K562 (cell line): ENCODE measurements at regions not wholly inside any gene's neighbourhood (a gene's known extent, or its start where the extent isn't known, plus 50 kb on each side); places are given as distances from the start of the nearest gene placed in this dataset.

Source experiments
- ATAC-seq: fragments of 200-7000 bp; cut with Tn5 transposase; 3 replicates; pipeline ENCODE4 v1.9.1; 2020; ENCODE audit warnings: moderate library complexity
- BruUV-seq: library from RNA; stranded (reverse); fragments of 400-500 nt; replicated peaks from 2 replicates; lab custom pipeline; 2021; lab: Mats Ljungman, UMichigan
- CTCF ChIA-PET: fragments of 300-600 bp; formaldehyde crosslinking; extraction: SDS; loops from one replicate; lab custom pipeline; 2021; ENCODE audit warnings: low intra/inter-chr PET ratio; lab: Yijun Ruan, JAX
- POLR2A ChIA-PET: fragments of 300-600, 350-650 bp; sonication (Branson Sonifier 250); formaldehyde crosslinking; extraction: SDS; loops from one replicate; lab custom pipeline; 2021; ENCODE audit warnings: antibody characterized with exemption, inconsistent platforms; lab: Yijun Ruan, JAX
- DNase-seq, 4 experiments: peaks; one replicate each; pipeline versions ENCODE4 v3.0.0 to v3.0.0-alpha.2; 2011 to 2018; ENCODE audit warnings: low spot score in 3 of 4, mixed read lengths in 3 of 4; ENCODE audit errors: extremely low read depth in 1 of 4
- FAIRE-seq: peaks from 2 replicates; lab custom pipeline; 2011; peaks lifted over from hg19 to GRCh38; lab: Jason Lieb, UNC
- H2AFZ ChIP-seq: 2 replicates; pipeline ENCODE4 v1.6.0; 2011; ENCODE audit warnings: low read depth, low read length, control low read depth, inconsistent platforms
- H3K27ac ChIP-seq: fragments of 200-600 bp; 3 replicates; pipeline ENCODE4 v1.8.0; 2011; ENCODE audit warnings: low read depth, mild to moderate bottlenecking, control low read depth, inconsistent platforms, low read length, moderate library complexity, mixed read lengths; ENCODE audit errors: extremely low read depth
- H3K27me3 ChIP-seq, 2 experiments: fragments of 300-600 bp in 1 of 2; 2 replicates in 1 of 2; 3 replicates in 1 of 2; pipeline versions ENCODE4 v1.6.0 to v1.8.0; 2011; ENCODE audit warnings: inconsistent platforms in 2 of 2, low read length in 2 of 2, mild to moderate bottlenecking in 1 of 2, mixed read lengths in 1 of 2, moderate library complexity in 1 of 2; ENCODE audit not compliant: control insufficient read depth in 2 of 2, insufficient read depth in 2 of 2
- H3K36me3 ChIP-seq: fragments of 300-600 bp; 3 replicates; pipeline ENCODE4 v1.8.0; 2011; ENCODE audit warnings: mild to moderate bottlenecking, low read length, inconsistent platforms; ENCODE audit not compliant: control insufficient read depth, insufficient read depth
- H3K4me1 ChIP-seq, 2 experiments: fragments of 200-600 bp in 1 of 2; replicated peaks in 1 of 2; 2 replicates in 1 of 2; 3 replicates in 1 of 2; pipeline versions ENCODE4 v1.5.1 to v1.8.0; 2011; ENCODE audit warnings: inconsistent platforms in 2 of 2, low read length in 2 of 2, mild to moderate bottlenecking in 1 of 2, mixed read lengths in 1 of 2, moderate library complexity in 1 of 2; ENCODE audit not compliant: control insufficient read depth in 2 of 2, insufficient read depth in 2 of 2
- H3K4me2 ChIP-seq: 2 replicates; pipeline ENCODE4 v1.6.1; 2011; ENCODE audit warnings: low read length, control low read depth, inconsistent platforms, mixed read lengths; ENCODE audit not compliant: insufficient read depth
- H3K4me3 ChIP-seq: fragments of 200-600 bp; sonication (generic), shearing (Covaris generic); 2 replicates; pipeline ENCODE4 v1.5.1; 2016; ENCODE audit warnings: control low read depth, inconsistent platforms
- H3K79me2 ChIP-seq: fragments of 200-600 bp; 3 replicates; pipeline ENCODE4 v1.8.0; 2011; ENCODE audit warnings: low read length, inconsistent platforms; ENCODE audit not compliant: control insufficient read depth, insufficient read depth
- H3K9ac ChIP-seq, 2 experiments: 2 replicates each; pipeline versions ENCODE4 v1.6.0 to v1.6.1; 2011; ENCODE audit warnings: low read depth in 2 of 2, low read length in 2 of 2, control low read depth in 1 of 2, inconsistent platforms in 1 of 2, mild to moderate bottlenecking in 1 of 2, mixed read lengths in 1 of 2; ENCODE audit not compliant: insufficient read depth in 1 of 2
- H3K9me1 ChIP-seq: one replicate; pipeline ENCODE4 v1.6.0; 2011; ENCODE audit warnings: inconsistent platforms, mild to moderate bottlenecking, low read length, moderate library complexity; ENCODE audit not compliant: control insufficient read depth, insufficient read depth
- H3K9me3 ChIP-seq: replicated peaks from 2 replicates; pipeline ENCODE4 v1.5.1; 2011; ENCODE audit warnings: low read depth, low read length, inconsistent platforms; ENCODE audit not compliant: control insufficient read depth, insufficient read depth
- H4K20me1 ChIP-seq: replicated peaks from 2 replicates; pipeline ENCODE4 v1.6.1; 2011; ENCODE audit warnings: low read length, inconsistent platforms, mixed read lengths; ENCODE audit not compliant: control insufficient read depth, insufficient read depth
- ARID2 ChIP-seq: fragments of 450-650 bp; IDR thresholded peaks from 2 replicates; pipeline ENCODE4 v1.6.1; 2017; ENCODE audit warnings: antibody characterized with exemption, mild to moderate bottlenecking
- BRF2 ChIP-seq: IDR thresholded peaks from 3 replicates; pipeline ENCODE4 v1.6.1; 2011; ENCODE audit warnings: borderline replicate concordance, mild to moderate bottlenecking; ENCODE audit not compliant: insufficient read length, insufficient read depth
- DLX4 ChIP-seq: fragments of 250-450 bp; sonication (Bioruptor Pico); IDR thresholded peaks from 2 replicates; pipeline ENCODE4 v1.6.1; 2021; ENCODE audit warnings: mild to moderate bottlenecking
- GTF2B ChIP-seq: IDR thresholded peaks from 2 replicates; pipeline ENCODE4 v1.6.1; 2011; ENCODE audit not compliant: insufficient read length; ENCODE audit errors: extremely low read depth
- HES1 ChIP-seq: fragments of 450-650 bp; IDR thresholded peaks from 2 replicates; pipeline ENCODE4 v1.6.1; 2016; ENCODE audit warnings: low read depth, mild to moderate bottlenecking, moderate library complexity
- HNRNPK ChIP-seq: fragments of 200-400 bp; formaldehyde crosslinking; IDR thresholded peaks from one replicate; pipeline ENCODE4 v1.6.1; 2018; ENCODE audit warnings: mild to moderate bottlenecking, low read depth, low read length; ENCODE audit not compliant: poor library complexity, severe bottlenecking
- HNRNPUL1 ChIP-seq: fragments of 200-400 bp; formaldehyde crosslinking; IDR thresholded peaks from 2 replicates; pipeline ENCODE4 v1.6.1; 2017; ENCODE audit warnings: low read length
- NR1H2 ChIP-seq: sonication (generic); formaldehyde crosslinking; IDR thresholded peaks from 2 replicates; pipeline ENCODE4 v1.4.0; 2020; ENCODE audit warnings: mild to moderate bottlenecking, missing genetic modification reagents
- NR2C1 ChIP-seq, 2 experiments: fragments of 450-650 bp; IDR thresholded peaks; 2 replicates each; pipeline ENCODE4 v1.6.1; 2017; ENCODE audit warnings: mild to moderate bottlenecking in 2 of 2, antibody characterized with exemption in 1 of 2, inconsistent platforms in 1 of 2, missing compliant biosample characterization in 1 of 2, missing genetic modification characterization in 1 of 2
- PKNOX1 ChIP-seq: fragments of 450-650 bp; IDR thresholded peaks from 2 replicates; pipeline ENCODE4 v1.6.1; 2016
- PML ChIP-seq: IDR thresholded peaks from 2 replicates; pipeline ENCODE4 v1.6.1; 2012; ENCODE audit warnings: low read length, inconsistent platforms
- PYGO2 ChIP-seq: fragments of 450-650 bp; IDR thresholded peaks from 2 replicates; pipeline ENCODE4 v1.6.1; 2016; ENCODE audit warnings: mild to moderate bottlenecking, missing genetic modification characterization, moderate library complexity, missing compliant biosample characterization
- SLC30A9 ChIP-seq: fragments of 250-450 bp; sonication (Bioruptor Pico); IDR thresholded peaks from 2 replicates; pipeline ENCODE4 v1.8.0; 2022; ENCODE audit warnings: mild to moderate bottlenecking, moderate library complexity
- ZBTB12 ChIP-seq: fragments of 250-450 bp; sonication (Bioruptor Pico); IDR thresholded peaks from 2 replicates; pipeline ENCODE4 v1.4.0; 2020
- ZFPM2 ChIP-seq: fragments of 250-450 bp; sonication (Bioruptor Pico); IDR thresholded peaks from 2 replicates; pipeline ENCODE4 v1.5.1; 2022; ENCODE audit warnings: mild to moderate bottlenecking
- WGBS: fragments of 100-300 bp; shearing (Covaris generic); methylation state at CpG from one replicate; pipeline ENCODE4 v1.1.6; 2016; ENCODE audit warnings: low coverage, mixed read lengths; ENCODE audit not compliant: insufficient coverage; ENCODE audit errors: missing lambda C conversion rate; 5-methylcytosine and 5-hydroxymethylcytosine counted together
- in situ Hi-C: fragments of 300-500 bp; cut with MboI; formaldehyde crosslinking; loops from 4 replicates; pipeline ENCODE4 v1.15.0; 2018; ENCODE audit warnings: inconsistent platforms, mixed read lengths
- intact Hi-C: fragments of 100-400 bp; cut with micrococcal nuclease; formaldehyde crosslinking; loops from 2 replicates; pipeline ENCODE4 v1.14.2; 2022

- TF ChIP-seq ARID2 (no peak), NR2C1 (IDR thresholded peaks at IDR 0.05) (no peak), NR2C1 (tag; IDR thresholded peaks at IDR 0.05) (no peak)
Measured at GRCh38 chr9:89872913-89873707, 268.3 kb downstream of the GADD45G start (continued).

- DNase-seq = no peak
- no peak for ATAC-seq
- Histone ChIP-seq H3K27ac (no peak overlapping the region), H3K79me2 (no peaks in the 10 kb centered on the region), H2AFZ (no peak overlapping the region), H4K20me1 (no peaks in the 10 kb centered on the region), H3K9me3 (no peaks in the 10 kb centered on the region), H3K4me1 (no peaks in the 10 kb centered on the region), H3K9me1 (no peaks in the 10 kb centered on the region), H3K27me3 (peaks cover 0 to 4% of the 10 kb centered on the region in 2 experiments; a peak in 2 of 5 replicates), H3K36me3 (no peaks in the 10 kb centered on the region), H3K4me3 (no peak overlapping the region), H3K9ac (no peak overlapping the region), H3K4me2 (no peak overlapping the region)
- in situ Hi-C loops (no loop called here), intact Hi-C loops (no loop called here)
- FAIRE-seq = no peak
- no TSS peak for BruUV-seq
- ChIA-PET CTCF (no interaction called here), POLR2A (no interaction called here)
- WGBS = 0% methylated on average over 4 of the region's 8 CpGs
- TF ChIP-seq HES1 = no peak
- no peak for TF ChIP-seq ZFPM2
- no peak for TF ChIP-seq SLC30A9 (CRISPR knock-in tag)
- TF ChIP-seq BRF2 = no peak
- no peak for TF ChIP-seq HNRNPK
- TF ChIP-seq PYGO2 (tag) = no peak
- TF ChIP-seq NR1H2 = no peak
- TF ChIP-seq GTF2B = no peak
- no peak for TF ChIP-seq HNRNPUL1
- no peak for TF ChIP-seq ARID2
- no peak for TF ChIP-seq DLX4 (CRISPR knock-in tag)
- TF ChIP-seq ZBTB12 (CRISPR knock-in tag) = no peak
- no peak for TF ChIP-seq PML
- no peak for TF ChIP-seq PKNOX1
Measured at GRCh38 chr9:89873801-89874200, 269.0 kb downstream of the GADD45G start.
